ENCODE measurements at regions not wholly inside any gene's neighbourhood (a gene's known extent, or its start where the extent isn't known, plus 50 kb on each side); places are given as distances from the start of the nearest gene placed in this dataset.

DNA sequence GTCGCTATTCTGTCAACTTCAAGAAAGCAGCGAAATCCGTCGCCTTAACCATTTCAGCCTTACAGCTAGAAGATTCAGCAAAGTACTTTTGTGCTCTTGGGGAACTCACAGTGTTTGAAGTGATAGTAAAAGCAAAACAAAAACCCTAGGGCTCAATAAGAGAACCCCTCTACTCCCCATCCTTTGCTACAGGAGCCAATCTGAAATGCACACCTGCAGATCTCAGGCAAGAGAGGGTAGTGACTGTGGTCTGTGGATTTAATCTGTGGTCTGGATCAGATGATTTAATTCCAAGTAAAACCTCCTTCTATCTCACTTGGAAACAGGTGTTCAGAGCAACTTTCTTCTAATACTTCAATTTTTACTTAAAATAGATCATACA lies 422.9 kb upstream of the OR4E1 start:
- H3K27ac ChIP-seq, result no peak overlapping the region
- ChIA-PET CTCF (interaction anchor here (0.6 to 0.8 kb wide), 2 partner anchors 35 to 218 kb away, joined by 3 read pairs; no protein-coding TSS in a partner anchor), POLR2A (ENCODE audit: low non-redundant PET) (no interaction called here)
- DNase-seq (ENCODE audit: low spot score), result no peak
- TF ChIP-seq, protein P1, sequence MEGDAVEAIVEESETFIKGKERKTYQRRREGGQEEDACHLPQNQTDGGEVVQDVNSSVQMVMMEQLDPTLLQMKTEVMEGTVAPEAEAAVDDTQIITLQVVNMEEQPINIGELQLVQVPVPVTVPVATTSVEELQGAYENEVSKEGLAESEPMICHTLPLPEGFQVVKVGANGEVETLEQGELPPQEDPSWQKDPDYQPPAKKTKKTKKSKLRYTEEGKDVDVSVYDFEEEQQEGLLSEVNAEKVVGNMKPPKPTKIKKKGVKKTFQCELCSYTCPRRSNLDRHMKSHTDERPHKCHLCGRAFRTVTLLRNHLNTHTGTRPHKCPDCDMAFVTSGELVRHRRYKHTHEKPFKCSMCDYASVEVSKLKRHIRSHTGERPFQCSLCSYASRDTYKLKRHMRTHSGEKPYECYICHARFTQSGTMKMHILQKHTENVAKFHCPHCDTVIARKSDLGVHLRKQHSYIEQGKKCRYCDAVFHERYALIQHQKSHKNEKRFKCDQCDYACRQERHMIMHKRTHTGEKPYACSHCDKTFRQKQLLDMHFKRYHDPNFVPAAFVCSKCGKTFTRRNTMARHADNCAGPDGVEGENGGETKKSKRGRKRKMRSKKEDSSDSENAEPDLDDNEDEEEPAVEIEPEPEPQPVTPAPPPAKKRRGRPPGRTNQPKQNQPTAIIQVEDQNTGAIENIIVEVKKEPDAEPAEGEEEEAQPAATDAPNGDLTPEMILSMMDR (conservative IDR thresholded peaks at IDR 0.05; ENCODE audit: low read depth), result no peak

DNA sequence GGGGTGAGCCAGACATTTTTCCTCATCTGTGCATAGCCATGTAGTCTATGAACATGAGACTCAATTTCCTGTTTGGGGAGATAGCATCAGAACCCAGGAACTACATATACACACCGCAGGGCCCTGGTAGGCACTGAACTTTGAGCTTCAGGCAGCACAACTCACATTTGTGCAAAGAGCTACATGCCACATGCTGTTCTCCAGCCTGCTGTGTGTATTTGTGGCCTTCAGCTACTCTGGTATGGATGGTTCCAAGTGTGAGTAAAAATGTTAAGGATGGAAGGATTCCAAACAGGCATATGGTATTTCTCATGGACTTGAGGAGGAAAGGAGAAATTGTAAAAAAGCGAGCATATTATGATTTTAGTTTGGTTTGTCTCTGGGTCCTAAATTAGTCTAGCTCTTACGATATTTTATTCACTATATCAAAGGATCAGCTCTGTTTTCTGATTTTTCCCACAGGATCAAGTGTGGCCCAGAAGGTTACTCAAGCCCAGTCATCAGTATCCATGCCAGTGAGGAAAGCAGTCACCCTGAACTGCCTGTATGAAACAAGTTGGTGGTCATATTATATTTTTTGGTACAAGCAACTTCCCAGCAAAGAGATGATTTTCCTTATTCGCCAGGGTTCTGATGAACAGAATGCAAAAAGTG lies 422.4 kb upstream of the OR4E1 start:
- no peak for DNase-seq (ENCODE audit: low spot score)
- CTCF ChIA-PET, result interaction anchor here (0.6 to 0.8 kb wide), 3 partner anchors 36 to 219 kb away, joined by 3 to 5 read pairs (median 3); no protein-coding TSS in a partner anchor
- TF ChIP-seq, protein P1 (conservative IDR thresholded peaks at IDR 0.05; ENCODE audit: low read depth), result no peak
- POLR2A ChIA-PET (ENCODE audit: low non-redundant PET), result interaction anchor here (0.6 kb wide), 1 partner anchor 185 kb away, joined by 3 read pairs; no protein-coding TSS in a partner anchor
- no peak overlapping the region for H3K27ac ChIP-seq

DNA sequence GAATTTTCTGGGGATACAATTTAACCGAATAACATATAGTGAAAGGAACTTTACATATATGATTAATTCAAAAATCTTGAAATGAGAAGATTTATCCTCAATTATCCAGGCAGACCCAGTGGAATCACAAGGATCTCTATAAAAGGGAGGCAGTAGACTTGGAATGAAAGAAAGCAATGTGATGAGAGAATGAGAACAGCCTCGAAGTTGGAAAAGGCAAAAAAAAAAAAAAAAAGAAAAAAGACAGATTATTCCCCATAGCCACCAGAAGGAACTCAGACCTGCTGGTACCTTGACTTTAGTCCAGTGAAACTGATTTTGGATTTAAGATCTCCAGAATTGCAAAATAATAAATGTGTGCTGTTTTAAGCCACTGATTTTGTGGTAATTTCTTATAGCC lies 416.3 kb upstream of the OR4E1 start:
- no peak overlapping the region for H3K27ac ChIP-seq
- DNase-seq (ENCODE audit: low spot score), result no peak
- CTCF ChIA-PET, result no interaction called here
- POLR2A ChIA-PET (ENCODE audit: low non-redundant PET), result no interaction called here
- TF ChIP-seq, protein P1 (conservative IDR thresholded peaks at IDR 0.05; ENCODE audit: low read depth), result no peak

DNA sequence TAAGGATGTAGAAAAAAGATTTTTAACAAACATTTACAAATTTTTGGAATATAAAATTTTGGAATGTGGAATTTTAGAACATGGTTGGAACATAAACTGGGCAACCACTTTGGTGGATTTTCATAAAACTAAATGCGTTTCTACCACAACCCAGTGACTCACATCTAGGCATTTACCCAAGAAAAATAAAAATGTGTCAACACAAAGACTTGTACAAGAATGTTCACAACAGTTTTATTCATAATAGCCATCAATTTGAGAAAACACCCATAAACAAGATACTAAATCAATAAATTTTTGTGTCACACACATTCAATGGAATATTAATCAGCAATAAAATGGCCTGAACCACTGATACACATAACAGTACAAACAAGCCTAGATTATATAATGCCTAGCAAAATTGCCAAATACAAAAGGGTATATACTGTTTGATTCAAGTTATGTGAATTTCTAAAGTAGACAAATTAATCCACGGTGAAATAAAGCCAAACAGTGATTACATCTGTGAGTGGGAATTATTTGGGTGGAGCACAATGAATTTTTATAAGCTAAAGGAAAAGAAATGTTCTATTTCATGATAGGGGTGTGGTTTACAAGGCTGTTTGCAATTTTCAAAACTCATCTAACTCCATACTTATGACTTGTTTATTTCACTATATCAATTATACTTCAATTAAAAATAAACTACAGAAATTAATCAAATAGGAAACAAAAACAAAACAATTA lies 415.2 kb upstream of the OR4E1 start:
- no peak overlapping the region for H3K27ac ChIP-seq
- TF ChIP-seq, protein P1 (conservative IDR thresholded peaks at IDR 0.05; ENCODE audit: low read depth), result no peak
- CTCF ChIA-PET, result no interaction called here
- POLR2A ChIA-PET (ENCODE audit: low non-redundant PET), result no interaction called here
- no peak for DNase-seq (ENCODE audit: low spot score)

DNA sequence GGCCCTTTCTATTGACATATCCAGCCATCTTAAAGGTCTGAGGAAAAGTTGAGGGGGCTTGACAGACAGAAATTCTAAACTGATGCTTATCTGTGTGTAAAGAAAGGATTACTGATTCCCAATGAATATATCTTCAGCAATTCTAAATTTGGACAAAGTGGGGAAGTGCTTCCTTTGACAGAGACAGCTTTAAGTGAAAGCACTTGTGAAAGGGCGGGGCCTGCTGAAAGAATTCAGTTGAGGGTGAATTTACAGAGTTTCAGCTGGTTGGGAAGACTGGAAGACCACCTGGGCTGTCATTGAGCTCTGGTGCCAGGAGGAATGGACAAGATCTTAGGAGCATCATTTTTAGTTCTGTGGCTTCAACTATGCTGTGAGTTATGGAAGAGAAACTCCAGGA lies 412.5 kb upstream of the OR4E1 start:
- ChIA-PET CTCF (interaction anchor here (0.6 kb wide), 1 partner anchor 93 kb away, joined by 4 read pairs; no protein-coding TSS in a partner anchor), POLR2A (ENCODE audit: low non-redundant PET) (no interaction called here)
- TF ChIP-seq, protein P1 (conservative IDR thresholded peaks at IDR 0.05; ENCODE audit: low read depth), result no peak
- no peak overlapping the region for H3K27ac ChIP-seq
- no peak for DNase-seq (ENCODE audit: low spot score)

DNA sequence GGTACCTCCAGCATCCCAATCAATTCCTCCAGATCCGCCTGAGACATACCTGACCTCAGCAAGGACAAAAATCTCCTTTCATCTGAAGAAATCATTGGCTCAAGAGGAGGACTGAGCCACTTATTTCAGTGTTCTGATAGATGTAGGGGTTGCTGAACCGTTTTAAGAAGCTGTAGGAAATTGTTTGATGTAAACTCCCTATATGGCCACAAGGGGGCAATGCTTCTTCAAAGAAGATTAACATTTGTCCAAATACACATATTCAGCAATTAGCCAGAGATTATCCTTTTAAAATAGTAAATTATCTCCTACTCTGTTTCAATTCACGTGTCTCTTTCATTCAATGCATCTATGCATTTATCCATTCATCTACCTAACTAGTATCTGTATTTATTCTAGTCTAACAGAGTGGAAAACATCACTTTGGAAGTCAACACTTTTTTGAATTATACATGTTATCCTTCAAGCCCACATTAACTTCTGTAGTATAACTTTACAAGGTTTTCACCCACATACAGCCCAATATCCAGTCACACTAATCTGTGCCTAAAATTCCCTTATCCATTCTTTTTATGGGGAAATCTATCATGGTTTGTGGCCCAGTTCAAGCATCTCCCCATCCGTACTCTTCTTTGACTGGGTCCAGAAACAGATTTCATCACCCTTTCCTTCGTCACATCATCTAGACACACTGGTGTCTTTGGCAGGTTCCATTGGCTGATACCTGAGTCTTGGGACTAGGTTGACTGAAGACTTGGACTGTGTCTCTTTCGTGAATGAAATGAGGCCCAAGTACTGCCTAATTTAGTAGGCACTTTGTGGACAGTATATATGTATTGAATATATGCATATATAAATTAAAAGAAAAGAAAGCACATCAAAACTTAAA lies 411.0 kb upstream of the OR4E1 start:
- TF ChIP-seq, protein P1 (conservative IDR thresholded peaks at IDR 0.05; ENCODE audit: low read depth), result peak; percentile 75
- CTCF ChIA-PET, result interaction anchor here (0.6 to 1.2 kb wide), 5 partner anchors 10 to 249 kb away, joined by 3 to 5 read pairs (median 4); no protein-coding TSS in a partner anchor
- H3K27ac ChIP-seq, result no peak overlapping the region
- DNase-seq (ENCODE audit: low spot score), result peak; percentile 32
- POLR2A ChIA-PET (ENCODE audit: low non-redundant PET), result no interaction called here
